ENCODE measurements at regions not wholly inside any gene's neighbourhood (a gene's known extent, or its start where the extent isn't known, plus 50 kb on each side); places are given as distances from the start of the nearest gene placed in this dataset.
"Not testable (repeated sequence)": the region's sequence is repeated elsewhere in the genome, so short reads cannot be mapped to it uniquely, and the experiment has no call there.

DNA sequence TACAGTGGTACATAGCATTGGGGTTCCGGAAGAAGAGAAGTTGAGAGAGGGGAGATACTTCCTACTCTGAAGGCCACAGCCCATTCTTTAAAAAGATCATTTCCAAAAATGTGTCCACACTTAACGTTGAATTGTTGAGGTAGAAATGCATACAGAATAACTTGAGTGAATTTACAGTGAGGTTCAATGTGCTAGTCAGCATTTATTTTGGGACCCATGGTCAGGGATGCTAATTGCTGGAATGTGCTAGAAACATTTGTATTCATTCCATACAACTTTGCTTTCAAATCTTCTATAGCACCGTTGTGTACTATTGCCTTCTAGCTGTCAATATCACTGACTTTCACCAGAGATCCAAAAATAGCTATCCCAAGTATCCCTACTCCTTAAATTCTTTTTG lies 325.9 kb downstream of the SATB2 start:
- no peak for DNase-seq (ENCODE audit: low spot score)

DNA sequence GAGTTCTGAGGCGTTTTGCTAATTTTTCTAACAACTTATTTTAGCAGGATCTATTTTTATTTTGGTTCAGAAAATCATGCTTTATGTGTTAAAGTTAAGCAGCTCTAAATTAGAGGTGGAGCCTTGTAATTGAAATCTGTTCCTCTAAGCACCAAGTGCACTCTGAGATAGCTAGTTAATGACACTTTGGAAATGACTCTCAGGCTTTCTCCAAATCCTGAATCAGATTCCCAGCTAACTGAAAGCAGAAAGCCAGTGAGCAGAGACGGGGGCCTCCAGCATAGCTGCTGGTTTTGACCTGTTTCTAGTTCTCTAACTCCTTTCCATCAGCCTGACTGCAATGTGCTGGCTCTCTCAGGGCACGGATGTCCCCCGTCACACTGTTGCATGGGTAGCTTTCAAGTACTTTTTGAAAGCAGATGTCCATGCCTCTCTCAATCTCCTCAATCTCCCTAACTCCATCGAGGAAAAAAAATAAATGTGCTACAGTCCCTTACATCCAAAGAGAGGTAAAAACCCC lies 326.5 kb downstream of the SATB2 start:
- no peak for DNase-seq (ENCODE audit: low spot score)

DNA sequence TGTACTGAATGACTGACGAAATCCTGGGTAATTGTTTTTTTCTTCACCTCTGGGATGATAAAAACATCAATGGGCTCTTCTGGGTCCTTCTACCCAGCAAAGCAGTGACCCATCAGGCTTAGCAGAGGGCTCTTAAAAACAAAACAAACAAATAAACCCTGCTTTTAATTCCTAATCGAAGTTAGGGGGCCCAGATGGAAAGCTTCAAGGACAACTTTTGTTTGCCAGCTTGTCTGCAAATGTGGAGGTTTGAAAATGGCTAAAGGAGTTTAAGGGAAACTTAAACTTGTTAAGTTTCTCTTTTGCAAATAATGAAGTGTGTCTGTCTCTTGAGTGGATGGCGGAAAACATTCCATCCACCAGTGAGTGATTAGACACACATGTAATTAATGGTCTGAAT lies 327.2 kb downstream of the SATB2 start:
- no peak for DNase-seq (ENCODE audit: low spot score)

DNA sequence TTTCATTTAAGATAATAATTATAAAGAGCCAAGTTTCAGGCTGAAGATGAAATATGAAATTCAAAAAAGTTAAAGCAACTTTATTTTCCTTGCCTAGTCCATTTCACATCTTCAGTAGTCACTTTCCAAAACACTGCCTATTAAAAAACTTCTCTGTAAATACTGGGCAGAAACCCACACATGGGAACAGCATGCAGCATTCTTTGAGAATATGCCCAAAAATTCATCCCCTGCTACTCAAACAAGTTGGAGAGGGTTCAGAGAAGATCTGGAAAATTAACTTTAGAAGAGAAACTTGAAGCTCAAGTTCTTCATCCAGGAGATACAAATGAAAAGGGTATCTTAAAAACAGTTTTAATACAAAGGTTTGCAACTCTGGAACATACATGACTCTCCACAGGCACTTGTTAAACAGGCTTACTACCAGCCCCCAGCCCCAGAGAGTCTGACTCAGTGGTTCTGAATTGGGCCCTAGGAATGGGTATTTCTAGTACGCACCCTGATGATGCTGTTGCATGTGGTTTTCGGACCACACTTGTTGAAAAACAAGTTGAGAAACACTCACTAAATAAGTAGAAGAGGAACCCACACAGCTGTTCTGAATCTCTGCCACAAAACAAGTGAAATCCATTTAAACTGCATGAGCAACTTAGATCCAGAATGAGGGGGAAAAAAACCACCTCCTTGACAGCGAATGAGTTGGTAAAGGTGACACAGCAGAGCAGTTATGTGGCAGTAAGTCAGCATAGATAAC lies 329.1 kb downstream of the SATB2 start:
- no peak for DNase-seq (ENCODE audit: low spot score)

DNA sequence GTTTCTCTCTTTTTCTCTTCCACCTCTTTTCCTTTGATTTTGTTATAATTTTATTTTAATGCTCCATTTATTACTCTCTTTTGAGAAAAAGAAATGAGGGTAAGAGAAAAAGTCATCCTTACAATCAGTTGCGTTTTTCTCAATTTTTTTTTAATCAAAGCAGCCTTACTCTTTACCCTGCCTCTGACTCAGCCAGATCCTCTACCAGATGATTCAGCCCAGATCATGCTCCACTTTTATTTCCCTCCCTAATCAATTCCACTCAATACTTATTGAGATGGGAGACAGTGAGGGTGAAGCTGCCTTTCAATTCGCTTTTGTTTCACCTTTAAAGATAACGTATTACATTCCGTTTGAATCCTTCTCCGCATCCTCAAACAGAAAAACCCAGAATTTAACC lies 337.9 kb downstream of the SATB2 start:
- no peak for DNase-seq (ENCODE audit: low spot score)

DNA sequence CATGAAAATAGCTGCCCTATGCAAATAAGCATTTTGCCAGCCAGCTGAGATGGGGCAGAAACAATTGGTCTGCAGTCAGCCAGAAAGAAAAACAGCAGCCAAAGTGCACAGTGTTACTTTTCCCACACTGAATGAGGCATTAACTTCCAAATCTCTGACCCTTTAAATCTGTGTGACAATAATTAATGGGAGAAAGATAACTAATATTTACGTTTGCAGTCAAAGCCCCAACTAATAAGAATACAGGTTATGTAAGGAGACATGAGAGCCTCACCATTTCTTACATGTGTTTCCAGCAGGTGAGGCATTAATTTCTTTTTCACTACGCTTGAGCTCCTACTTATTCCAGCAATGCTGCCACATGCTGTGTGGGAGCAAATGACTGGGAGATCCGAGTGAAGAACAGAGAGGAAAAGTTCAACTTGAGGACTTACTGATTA lies 339.0 kb downstream of the SATB2 start:
- no peak for DNase-seq (ENCODE audit: low spot score)

DNA sequence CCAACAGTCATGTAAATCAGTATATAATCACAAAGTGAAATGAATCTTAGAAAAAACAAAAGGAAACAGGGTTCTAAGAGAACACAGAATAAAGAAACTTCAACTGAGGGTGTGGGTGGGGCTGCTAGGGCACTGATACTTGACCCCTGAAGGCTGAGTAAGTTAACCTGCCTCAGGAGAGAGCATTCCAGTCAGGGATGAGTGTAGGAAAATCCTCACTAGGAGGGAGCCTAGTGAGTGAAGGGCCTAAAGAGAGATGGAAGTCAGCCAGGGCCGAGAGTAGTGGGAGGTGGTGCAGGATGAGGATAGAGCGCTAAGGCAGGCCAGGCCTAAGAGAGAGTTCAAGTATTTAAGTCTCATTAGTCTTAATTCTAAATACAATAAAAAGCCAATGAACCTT lies 342.6 kb downstream of the SATB2 start:
- DNase-seq (ENCODE audit: low spot score): no peak

DNA sequence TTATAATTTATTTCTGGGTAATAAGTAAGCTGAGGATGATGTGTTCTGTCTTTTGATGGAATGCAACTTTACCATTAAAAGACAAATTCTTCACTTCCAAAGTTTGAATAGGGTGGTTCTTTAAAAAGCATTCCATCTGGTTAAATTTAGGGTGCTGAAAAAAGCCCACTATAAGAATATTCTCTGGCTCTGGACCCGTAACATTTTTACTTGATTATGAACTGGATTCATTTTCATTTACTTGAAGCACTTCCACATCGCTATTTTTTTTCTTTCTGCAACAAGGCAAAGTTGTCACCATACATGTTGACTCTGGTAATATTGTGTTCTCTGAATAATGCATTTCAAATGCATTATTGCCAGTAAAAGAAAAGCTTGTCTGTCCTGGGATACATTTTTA lies 344.6 kb downstream of the SATB2 start:
- DNase-seq (ENCODE audit: low spot score): no peak

DNA sequence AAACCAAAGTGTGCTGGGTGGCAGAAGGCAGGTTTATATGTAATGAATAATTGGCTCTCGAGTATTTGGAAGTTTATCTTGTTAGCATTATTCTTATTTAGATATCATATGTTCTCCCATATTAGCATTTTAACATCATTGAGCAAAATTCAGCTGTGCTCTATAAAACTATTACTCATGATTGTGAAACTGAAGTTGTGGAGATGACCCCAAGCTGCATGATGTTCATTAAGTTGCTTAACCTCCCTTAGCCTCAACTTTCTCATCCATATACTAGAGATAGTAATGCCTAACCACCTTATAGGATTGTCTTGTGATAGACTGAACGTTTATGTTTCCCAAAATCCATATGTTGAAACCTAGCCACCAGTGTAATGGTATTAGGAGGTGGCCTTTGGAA lies 346.3 kb downstream of the SATB2 start:
- no peak for DNase-seq (ENCODE audit: low spot score)

DNA sequence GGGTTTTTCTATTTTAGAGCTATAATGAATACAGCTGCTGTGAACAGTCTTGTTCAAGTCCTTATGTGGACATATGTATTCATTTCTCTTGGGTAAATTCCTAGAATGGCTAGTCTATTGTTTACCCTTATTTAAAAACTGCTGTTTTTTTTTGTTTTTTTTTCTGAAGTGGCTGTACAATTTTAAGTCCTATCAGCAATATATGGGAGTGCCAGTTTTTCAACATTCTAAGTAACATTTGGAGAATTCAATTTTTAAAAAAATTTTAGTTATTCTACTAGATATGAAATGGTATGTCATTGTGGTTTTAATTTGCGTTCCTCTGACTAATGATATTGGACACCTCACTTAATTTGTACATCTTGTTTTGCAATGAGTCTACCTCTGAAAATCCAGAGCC lies 349.7 kb downstream of the SATB2 start:
- DNase-seq (ENCODE audit: low spot score): no peak

DNA sequence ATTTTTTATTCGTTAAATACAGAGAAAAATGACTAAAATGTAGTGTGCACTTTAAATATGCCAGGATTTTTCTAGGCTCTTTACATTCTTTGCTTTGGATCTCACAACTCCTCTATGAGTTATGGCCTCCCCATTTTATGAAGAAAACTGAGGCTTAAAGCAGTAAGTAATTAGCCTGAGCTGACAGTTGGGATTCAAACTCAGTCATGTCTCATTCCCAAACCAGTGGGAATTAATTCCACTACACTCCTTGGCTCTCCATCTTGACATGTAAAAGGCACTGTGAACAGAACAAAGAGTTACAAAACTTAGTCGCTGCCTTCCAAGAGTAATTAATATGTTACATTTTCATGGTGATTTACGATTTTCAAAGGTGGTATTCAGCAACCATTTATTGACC lies 351.9 kb downstream of the SATB2 start:
- DNase-seq (ENCODE audit: low spot score): no peak

DNA sequence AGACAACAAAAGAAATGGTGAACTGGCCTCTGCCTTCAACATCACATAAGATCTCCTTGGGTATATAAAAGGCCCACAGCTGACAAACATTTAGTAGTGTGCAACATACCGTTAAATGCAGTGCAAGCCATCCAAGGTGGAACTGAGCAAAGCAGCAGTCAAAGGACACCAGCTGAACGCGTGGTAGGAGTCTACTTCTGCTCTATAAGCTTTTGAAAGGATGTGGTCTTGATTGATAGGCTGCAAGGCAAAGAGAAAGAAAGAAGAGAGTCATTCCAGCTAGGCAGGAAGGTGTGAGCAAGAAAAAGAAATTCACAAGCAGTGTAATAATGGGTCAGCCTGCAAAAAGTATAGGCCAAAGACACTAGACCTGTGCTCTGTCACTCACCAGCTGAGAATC lies 356.3 kb downstream of the SATB2 start:
- DNase-seq (ENCODE audit: low spot score): no peak

DNA sequence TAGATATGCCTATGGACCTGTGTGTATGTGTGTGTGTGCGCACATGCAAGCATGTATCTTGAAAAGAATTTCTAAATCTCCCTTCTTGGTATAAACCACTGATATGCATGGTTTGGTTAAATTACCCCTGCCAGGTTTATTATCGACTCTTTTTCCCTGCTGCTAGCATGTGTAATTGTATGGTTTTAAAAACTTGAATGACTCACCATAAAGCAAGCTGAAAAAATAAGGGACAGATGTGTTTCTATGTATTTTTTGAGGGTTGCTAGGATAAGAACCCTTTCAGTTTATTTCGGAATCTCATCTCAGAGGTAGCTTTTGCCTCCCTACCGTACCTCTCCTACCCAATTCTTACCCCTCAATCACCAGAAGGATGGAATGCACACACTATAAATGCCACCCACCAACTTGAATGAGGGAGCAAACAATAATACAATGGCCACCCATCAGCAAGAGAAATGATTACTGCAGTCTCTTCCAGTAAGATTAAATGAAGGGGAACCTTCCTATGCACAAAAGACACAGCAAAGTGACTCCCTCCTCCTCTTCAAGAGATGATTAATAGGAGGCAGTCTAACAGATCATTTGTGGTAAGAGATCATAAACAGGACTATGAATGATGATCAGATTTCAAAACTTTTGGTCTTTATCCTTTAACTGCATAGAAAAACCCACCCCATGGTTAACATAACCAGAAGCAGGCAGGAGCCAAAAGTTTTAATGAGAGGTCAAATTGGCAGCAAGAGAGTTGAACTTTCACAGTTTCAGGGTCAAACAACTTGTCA lies 357.2 kb downstream of the SATB2 start:
- DNase-seq (ENCODE audit: low spot score): no peak

DNA sequence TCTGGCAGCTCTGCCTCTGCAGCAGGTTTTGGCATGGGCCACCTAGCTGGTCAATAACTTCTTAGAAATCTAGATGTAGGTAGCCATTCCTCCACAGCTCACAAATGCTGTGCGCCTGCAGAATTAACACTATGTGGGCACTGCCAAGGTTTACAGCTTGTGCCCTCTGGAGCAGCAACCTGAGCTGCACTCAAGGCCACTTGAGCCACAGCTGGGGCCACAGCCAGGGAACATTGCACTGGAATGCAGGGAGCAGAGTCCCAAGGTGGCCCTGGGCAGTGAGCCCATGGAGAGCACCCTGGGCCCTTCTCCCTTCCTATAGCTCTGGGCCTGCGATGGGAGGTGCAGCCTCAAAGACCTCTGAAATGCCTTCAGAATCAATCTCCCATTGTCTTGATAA lies 365.3 kb downstream of the SATB2 start:
- DNase-seq (ENCODE audit: low spot score): no peak

DNA sequence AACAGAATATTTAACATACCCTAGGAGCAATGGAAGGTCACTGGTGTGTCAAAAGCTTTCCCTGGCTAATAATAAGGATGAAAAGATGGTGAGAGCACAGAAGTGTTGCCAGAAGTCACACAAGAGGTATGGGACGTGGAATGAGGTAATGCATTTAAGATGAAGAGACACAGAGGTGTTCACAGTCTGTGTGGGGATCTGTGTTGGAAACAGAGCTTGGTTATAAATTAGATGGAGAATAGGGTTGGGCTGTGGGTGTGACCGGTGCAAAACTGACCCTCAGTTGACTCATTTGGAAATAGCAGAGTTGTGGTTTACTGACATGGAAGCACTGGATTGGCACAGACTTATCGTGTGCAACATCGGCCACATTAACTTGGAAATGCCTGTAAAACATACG lies 372.5 kb downstream of the SATB2 start:
- no peak for DNase-seq (ENCODE audit: low spot score)

DNA sequence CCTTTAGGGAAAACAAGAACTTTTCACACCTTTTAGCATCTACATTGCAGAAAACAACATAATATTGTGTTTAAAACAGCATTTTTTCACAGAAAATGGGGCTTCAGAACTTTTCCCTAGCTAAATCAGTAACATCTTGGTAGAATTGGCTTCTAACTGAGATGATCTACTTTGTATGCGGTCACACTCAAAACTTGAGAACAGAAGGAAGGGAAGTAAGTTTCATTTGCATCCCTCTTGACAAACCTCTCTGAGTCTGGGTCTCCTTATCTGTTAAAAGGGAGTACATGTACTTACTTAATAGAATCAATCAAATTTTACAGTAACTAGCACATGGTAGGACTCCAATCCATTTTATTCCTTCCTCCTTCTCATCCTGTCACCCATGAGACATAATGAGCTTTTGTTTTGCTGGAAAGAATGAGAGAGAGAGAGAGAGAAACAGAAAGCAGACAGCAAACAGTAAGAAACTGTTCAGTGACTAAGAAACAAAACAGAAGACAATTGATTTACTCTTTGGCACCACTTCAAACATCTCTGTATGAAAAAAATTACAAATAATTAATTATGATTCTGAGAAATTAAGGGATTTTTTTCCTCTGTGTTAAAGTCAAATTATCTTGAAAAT lies 387.3 kb downstream of the SATB2 start:
- no peak for DNase-seq (ENCODE audit: low spot score)

DNA sequence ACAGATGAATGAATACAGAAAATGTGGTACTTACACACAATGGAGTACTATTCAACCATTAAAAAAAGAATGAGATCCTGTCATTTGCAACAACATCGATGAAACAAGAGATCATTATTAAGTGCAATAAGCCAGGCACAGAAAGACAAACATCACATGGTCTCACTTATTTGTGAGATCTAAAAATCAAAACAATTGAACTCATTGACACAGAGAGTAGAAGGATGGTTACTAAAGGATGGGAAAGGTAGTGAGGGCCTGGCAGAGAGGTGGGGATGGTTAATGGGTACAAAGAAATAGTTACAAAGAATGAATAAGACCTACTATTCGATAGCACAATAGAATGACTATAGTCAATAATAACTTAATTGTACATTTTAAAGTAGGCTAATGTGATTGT lies 393.5 kb downstream of the SATB2 start:
- DNase-seq (ENCODE audit: low spot score): no peak

DNA sequence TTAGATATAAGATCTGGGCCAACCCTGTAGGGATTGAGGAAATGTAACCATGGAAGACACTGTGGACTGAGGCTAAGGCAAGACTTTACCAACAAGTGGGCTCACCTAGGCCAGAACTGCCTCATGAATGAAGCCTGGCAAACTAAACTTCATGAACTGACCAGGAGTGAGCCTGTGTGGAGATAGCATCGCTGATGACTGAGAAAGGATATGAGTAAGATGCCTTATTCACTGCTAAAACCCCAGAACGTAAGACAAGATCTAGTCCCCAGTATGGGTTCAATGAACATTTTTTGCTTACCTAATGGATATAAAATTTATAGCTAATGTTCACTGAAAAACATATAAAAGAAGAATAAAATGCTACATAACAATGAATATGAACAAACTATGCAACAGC lies 399.8 kb downstream of the SATB2 start:
- DNase-seq (ENCODE audit: low spot score): no peak

DNA sequence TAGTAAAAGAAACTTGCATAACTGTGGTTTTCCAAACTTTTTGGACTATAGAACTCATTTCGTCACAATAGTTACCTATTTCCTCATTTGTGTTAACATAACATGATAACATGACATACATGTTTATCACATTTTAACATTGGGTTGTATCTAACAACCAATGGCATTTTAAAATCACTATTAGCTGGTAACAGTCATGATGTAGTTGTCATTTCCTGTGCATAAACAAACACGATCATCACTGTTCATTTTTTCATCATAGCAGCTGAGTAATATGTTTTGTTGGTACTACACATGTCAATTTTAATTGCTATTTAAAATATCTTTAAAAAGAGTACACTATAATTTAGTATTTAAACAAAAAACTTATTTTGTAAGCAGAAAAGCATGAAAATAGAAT lies 402.4 kb downstream of the SATB2 start:
- no peak for DNase-seq (ENCODE audit: low spot score)

DNA sequence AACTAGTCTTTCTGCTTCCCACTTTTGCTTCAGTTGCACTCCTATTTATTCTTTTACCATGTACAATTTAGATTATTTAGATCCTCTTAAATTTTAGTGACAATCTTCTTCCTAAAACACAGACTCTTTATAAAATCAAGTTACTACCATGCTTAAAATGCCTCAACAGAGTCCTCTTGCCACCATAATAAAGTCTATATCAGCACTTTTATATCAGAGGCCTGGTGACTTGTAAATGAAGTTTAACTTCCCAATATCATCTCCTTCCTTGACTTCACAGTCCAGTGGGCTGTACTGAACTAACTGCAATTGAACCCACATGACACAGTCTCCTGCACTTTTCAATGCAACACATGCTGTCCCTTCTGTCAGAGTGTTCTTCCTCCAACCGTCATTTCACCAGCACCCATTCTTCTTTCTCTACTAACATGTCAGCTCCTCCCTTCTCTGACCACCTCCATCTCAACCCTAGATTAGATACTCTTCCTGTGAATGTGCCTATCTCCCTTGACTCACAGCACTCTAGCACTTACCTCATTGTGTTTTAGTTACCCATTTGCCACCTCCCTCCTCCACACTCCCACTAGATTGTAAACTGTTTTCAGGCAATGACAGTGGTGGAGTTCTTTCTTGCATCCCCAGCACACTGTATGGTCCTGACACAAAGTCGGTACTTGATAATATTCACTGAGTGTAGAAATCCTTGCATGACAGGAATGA lies 414.9 kb downstream of the SATB2 start:
- no peak for DNase-seq (ENCODE audit: low spot score)

DNA sequence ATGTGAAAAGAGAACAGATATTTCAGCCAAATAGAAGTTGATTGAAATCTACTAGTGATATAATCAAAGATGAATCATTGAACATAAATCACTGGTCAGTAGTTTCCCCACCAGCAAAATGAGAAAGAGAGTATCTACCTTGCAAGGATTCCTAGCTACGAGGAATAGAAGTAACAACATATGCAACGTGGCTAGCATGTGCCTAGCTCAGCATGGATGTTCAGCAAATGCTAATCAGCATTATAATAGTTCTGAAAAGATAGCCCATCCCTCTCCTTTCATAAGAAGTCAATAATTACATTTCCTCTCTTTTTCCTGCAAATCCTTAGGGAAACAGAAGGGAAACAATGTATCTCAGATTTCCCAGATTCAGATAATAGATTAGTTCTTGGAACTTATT lies 417.2 kb downstream of the SATB2 start:
- DNase-seq (ENCODE audit: low spot score): no peak

DNA sequence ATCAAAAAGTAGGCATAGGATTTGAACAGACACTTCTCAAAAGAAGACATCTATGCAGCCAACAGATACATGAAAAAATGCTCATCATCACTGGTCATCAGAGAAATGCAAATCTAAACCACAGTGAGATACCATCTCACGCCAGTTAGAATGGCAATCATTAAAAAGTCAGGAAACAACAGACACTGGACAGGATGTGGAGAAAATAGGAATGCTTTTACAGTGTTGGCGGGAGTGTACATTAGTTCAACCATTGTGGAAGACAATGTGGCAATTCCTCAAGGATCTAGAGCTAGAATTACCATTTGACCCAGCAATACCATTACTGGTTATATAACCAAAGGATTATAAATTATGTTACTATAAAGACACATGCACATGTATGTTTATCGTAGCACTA lies 424.0 kb downstream of the SATB2 start:
- not testable (repeated sequence) for DNase-seq (ENCODE audit: low spot score)
